Gastroesophageal sphincter (tissue), 4 donors: ENCODE measurements at regions not wholly inside any gene's neighbourhood (a gene's known extent, or its start where the extent isn't known, plus 50 kb on each side); places are given as distances from the start of the nearest gene placed in this dataset.
"Not testable (repeated sequence)": the region's sequence is repeated elsewhere in the genome, so short reads cannot be mapped to it uniquely, and the experiment has no call there.

Experiments
- ATAC-seq: fragments of 150-250 bp; one replicate; pipeline ENCODE4 v1.9.1; 2016; ENCODE audit warnings: mild to moderate bottlenecking, moderate library complexity
- H3K27ac ChIP-seq, 4 donors: fragments of 200-600 bp; sonication (generic) in 3 of 4; 1 replicate in 3 of 4; 2 replicates in 1 of 4; pipeline ENCODE4 v1.5.1; 2016 to 2019
- H3K27me3 ChIP-seq: fragments of 200-600 bp; sonication (generic); one replicate; pipeline ENCODE4 v1.5.1; 2019
- H3K36me3 ChIP-seq, 2 donors: fragments of 200-600 bp; sonication (generic); one replicate each; pipeline ENCODE4 v1.5.1; 2019; ENCODE audit warnings: control low read depth in 1 of 2
- H3K4me1 ChIP-seq, 3 donors: fragments of 200-600 bp; sonication (generic); 1 replicate in 2 of 3; 2 replicates in 1 of 3; pipeline ENCODE4 v1.5.1; 2016 to 2019; ENCODE audit warnings: control low read depth in 2 of 3
- H3K4me3 ChIP-seq, 2 donors: fragments of 200-600 bp; sonication (generic); one replicate each; pipeline ENCODE4 v1.5.1; 2019; ENCODE audit warnings: mild to moderate bottlenecking in 1 of 2, moderate library complexity in 1 of 2
- H3K9me3 ChIP-seq, 3 donors: fragments of 200-600 bp; sonication (generic); one replicate each; pipeline ENCODE4 v1.5.1; 2017 to 2019; ENCODE audit warnings: control low read depth in 2 of 3
- EP300 ChIP-seq: sonication (generic); formaldehyde crosslinking; IDR thresholded peaks from one replicate; pipeline ENCODE4 v1.6.1; 2017; ENCODE audit warnings: antibody characterized with exemption, mild to moderate bottlenecking
- POLR2A ChIP-seq, 2 donors: fragments of 450-650 bp; IDR thresholded peaks; one replicate each; pipeline ENCODE4 v1.6.1; 2017; ENCODE audit warnings: antibody characterized with exemption in 2 of 2, mild to moderate bottlenecking in 2 of 2, moderate library complexity in 1 of 2
- POLR2AphosphoS5 ChIP-seq: sonication (generic); formaldehyde crosslinking; IDR thresholded peaks from one replicate; pipeline ENCODE4 v1.6.1; 2017; ENCODE audit warnings: antibody characterized with exemption
- WGBS, 2 donors: methylation state at CpG; one replicate each; pipeline ENCODE4 v1.1.5; 2018; ENCODE audit warnings: low coverage in 1 of 2; 5-methylcytosine and 5-hydroxymethylcytosine counted together
- TF ChIP-seq, protein P1 (sequence below), 4 experiments: fragments of 200-600 bp in 2 of 4; fragments of 450-650 bp in 2 of 4; sonication (generic) in 1 of 4; IDR thresholded peaks; one replicate each; pipeline ENCODE4 v1.5.1; 2017 to 2019; ENCODE audit warnings: antibody characterized with exemption in 4 of 4, mild to moderate bottlenecking in 2 of 4, moderate library complexity in 2 of 4

DNA sequence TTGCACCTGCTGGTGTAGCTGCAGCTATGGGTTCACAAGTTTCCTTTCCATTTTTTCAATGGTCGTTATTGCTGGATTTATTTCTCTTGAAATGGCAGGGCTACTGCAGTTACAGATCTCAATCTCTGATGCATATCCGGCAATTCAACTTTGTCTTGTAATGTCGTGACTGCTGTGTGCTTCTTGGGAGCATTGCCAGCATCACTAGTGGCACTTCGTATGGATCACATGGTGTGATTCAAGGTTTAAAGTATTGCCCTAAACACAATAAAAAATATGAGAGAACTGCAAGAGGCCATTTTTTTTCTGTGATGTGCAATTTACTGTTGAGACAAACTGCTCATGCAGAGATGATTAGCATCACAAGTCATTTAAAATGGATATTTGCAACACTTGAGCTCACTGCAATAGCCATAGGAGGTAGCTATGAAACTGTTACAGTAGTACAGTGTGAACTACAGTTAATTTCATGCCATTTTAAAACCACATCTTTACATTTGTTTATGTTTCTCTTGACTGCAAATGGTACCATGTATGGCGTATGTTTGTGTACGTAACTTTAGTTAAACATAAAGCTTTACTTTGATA is 217.4 kb upstream of the PDE3A start:
- WGBS, 2 donors, result 90 to 92% methylated on average over 4 to 6 of the region's 6 CpGs
- TF ChIP-seq EP300, result no peak
- no peak for TF ChIP-seq POLR2AphosphoS5
- TF ChIP-seq POLR2A (IDR thresholded peaks at IDR 0.05), result no peak
- TF ChIP-seq, protein P1, sequence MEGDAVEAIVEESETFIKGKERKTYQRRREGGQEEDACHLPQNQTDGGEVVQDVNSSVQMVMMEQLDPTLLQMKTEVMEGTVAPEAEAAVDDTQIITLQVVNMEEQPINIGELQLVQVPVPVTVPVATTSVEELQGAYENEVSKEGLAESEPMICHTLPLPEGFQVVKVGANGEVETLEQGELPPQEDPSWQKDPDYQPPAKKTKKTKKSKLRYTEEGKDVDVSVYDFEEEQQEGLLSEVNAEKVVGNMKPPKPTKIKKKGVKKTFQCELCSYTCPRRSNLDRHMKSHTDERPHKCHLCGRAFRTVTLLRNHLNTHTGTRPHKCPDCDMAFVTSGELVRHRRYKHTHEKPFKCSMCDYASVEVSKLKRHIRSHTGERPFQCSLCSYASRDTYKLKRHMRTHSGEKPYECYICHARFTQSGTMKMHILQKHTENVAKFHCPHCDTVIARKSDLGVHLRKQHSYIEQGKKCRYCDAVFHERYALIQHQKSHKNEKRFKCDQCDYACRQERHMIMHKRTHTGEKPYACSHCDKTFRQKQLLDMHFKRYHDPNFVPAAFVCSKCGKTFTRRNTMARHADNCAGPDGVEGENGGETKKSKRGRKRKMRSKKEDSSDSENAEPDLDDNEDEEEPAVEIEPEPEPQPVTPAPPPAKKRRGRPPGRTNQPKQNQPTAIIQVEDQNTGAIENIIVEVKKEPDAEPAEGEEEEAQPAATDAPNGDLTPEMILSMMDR (IDR thresholded peaks at IDR 0.05), result no peak

DNA sequence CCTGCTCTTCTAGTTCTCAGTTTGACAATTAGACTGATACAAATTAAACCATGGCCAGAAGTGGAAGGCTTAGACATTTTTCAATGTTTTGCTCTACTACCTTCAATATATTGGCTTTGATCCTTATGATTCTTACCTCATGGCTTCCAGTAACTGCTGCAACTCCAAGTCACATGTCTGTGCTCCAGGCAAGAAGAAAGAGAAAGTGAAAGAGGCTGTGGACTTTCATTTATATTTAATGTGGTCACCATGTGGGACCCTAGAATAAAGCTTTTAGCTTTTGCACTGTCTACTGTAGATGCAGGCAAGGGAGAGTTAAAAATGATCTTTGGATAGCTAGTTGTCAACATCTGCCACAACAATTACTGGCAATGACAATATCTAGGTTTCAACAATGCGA is 214.3 kb upstream of the PDE3A start:
- H3K9me3 ChIP-seq, result no peaks in the 10 kb centered on the region
- no peaks in the 10 kb centered on the region for H3K4me1 ChIP-seq
- H3K36me3 ChIP-seq, result no peaks in the 10 kb centered on the region
- TF ChIP-seq POLR2A (IDR thresholded peaks at IDR 0.05) (no peak), EP300 (no peak), POLR2AphosphoS5 (no peak)
- TF ChIP-seq, protein P1 (IDR thresholded peaks at IDR 0.05), result no peak
- no peak for ATAC-seq
- 90% methylated on average over 1 of the region's 1 CpG; no CpG with 5 or more reads in 1 of the 2 donors for WGBS, 2 donors
- H3K27ac ChIP-seq, result no peak overlapping the region
- H3K4me3 ChIP-seq, result no peak overlapping the region
- H3K27me3 ChIP-seq, result no peaks in the 10 kb centered on the region

More for the DNA sequence above, 217.4 kb upstream of the PDE3A start:
- H3K4me3 ChIP-seq, result no peak overlapping the region
- H3K27ac ChIP-seq, result no peak overlapping the region
- no peak for ATAC-seq
- H3K36me3 ChIP-seq, result no peaks in the 10 kb centered on the region
- H3K27me3 ChIP-seq, result no peaks in the 10 kb centered on the region
- no peaks in the 10 kb centered on the region for H3K9me3 ChIP-seq
- no peaks in the 10 kb centered on the region for H3K4me1 ChIP-seq

GRCh38 chr12:20155374-20155773 is 213.0 kb upstream of the PDE3A start:
- 89 to 100% methylated on average over 1 of the region's 1 CpG for WGBS, 2 donors
- Histone ChIP-seq H3K27me3 (no peaks in the 10 kb centered on the region), H3K4me1 (no peaks in the 10 kb centered on the region), H3K9me3 (no peaks in the 10 kb centered on the region), H3K27ac (no peak overlapping the region), H3K36me3 (no peaks in the 10 kb centered on the region), H3K4me3 (no peak overlapping the region)
- TF ChIP-seq POLR2AphosphoS5 (no peak), EP300 (no peak), POLR2A (IDR thresholded peaks at IDR 0.05) (no peak)
- TF ChIP-seq, protein P1 (IDR thresholded peaks at IDR 0.05), result no peak
- no peak for ATAC-seq

GRCh38 chr12:20160899-20161298 is 207.4 kb upstream of the PDE3A start:
- H3K36me3 ChIP-seq, H3K4me3 ChIP-seq, H3K27me3 ChIP-seq, H3K27ac ChIP-seq, H3K4me1 ChIP-seq, ATAC-seq, H3K9me3 ChIP-seq: not testable (repeated sequence)
- no CpG with 5 or more reads among the region's 4 CpGs for WGBS, 2 donors

- no peak for ATAC-seq
- no peak overlapping the region for H3K4me3 ChIP-seq
- H3K27me3 ChIP-seq, result no peaks in the 10 kb centered on the region
- no peak overlapping the region for H3K27ac ChIP-seq
- 97 to 100% methylated on average over 1 to 6 of the region's 9 CpGs for WGBS, 2 donors
- H3K9me3 ChIP-seq, result no peaks in the 10 kb centered on the region
- TF ChIP-seq POLR2A (IDR thresholded peaks at IDR 0.05) (no peak), POLR2AphosphoS5 (no peak), EP300 (no peak)
- TF ChIP-seq, protein P1 (IDR thresholded peaks at IDR 0.05), result no peak
- H3K36me3 ChIP-seq, result no peaks in the 10 kb centered on the region
- no peaks in the 10 kb centered on the region for H3K4me1 ChIP-seq
These were observed 193.7 kb upstream of the PDE3A start for GRCh38 chr12:20174528-20175175.
